ENCODE measurements at regions not wholly inside any gene's neighbourhood (a gene's known extent, or its start where the extent isn't known, plus 50 kb on each side); places are given as distances from the start of the nearest gene placed in this dataset.

GRCh38 chr1:201595381-201595780 is 56.5 kb downstream of the NAV1 start:
- no peak for TF ChIP-seq CTCF (IDR thresholded peaks at IDR 0.05)
- TF ChIP-seq, protein P1, sequence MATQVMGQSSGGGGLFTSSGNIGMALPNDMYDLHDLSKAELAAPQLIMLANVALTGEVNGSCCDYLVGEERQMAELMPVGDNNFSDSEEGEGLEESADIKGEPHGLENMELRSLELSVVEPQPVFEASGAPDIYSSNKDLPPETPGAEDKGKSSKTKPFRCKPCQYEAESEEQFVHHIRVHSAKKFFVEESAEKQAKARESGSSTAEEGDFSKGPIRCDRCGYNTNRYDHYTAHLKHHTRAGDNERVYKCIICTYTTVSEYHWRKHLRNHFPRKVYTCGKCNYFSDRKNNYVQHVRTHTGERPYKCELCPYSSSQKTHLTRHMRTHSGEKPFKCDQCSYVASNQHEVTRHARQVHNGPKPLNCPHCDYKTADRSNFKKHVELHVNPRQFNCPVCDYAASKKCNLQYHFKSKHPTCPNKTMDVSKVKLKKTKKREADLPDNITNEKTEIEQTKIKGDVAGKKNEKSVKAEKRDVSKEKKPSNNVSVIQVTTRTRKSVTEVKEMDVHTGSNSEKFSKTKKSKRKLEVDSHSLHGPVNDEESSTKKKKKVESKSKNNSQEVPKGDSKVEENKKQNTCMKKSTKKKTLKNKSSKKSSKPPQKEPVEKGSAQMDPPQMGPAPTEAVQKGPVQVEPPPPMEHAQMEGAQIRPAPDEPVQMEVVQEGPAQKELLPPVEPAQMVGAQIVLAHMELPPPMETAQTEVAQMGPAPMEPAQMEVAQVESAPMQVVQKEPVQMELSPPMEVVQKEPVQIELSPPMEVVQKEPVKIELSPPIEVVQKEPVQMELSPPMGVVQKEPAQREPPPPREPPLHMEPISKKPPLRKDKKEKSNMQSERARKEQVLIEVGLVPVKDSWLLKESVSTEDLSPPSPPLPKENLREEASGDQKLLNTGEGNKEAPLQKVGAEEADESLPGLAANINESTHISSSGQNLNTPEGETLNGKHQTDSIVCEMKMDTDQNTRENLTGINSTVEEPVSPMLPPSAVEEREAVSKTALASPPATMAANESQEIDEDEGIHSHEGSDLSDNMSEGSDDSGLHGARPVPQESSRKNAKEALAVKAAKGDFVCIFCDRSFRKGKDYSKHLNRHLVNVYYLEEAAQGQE (IDR thresholded peaks at IDR 0.05; ENCODE audit: insufficient read depth in 1 of 2, low read depth in 2 of 2, low read length in 1 of 2), result no peak
- no peak for TF ChIP-seq POLR2AphosphoS5 (IDR thresholded peaks at IDR 0.05; ENCODE audit: low read depth, low read length)
- TF ChIP-seq TCF7L2 (IDR thresholded peaks at IDR 0.05; ENCODE audit: low read depth, low read length), result no peak
- no peak for TF ChIP-seq SIN3A (IDR thresholded peaks at IDR 0.05; ENCODE audit: borderline replicate concordance, insufficient read depth, low read depth, low read length)
- Histone ChIP-seq H3K36me3 (ENCODE audit: control insufficient read depth, insufficient read depth, low read length) (no peaks in the 10 kb centered on the region), H3K4me1 (ENCODE audit: control insufficient read depth, insufficient read depth, low read length) (0 out of 2 replicates have a peak, but pooled peaks cover 10% of the 10 kb centered on the region), H3K4me3 (ENCODE audit: low read depth in 2 of 2, low read length in 2 of 2) (no peak overlapping the region), H3K27ac (ENCODE audit: low read length) (no peak overlapping the region), H3K27me3 (ENCODE audit: control insufficient read depth, insufficient read depth, low read length) (no peaks in the 10 kb centered on the region), H3K9me3 (ENCODE audit: control insufficient read depth, insufficient read depth, low read depth, low read length) (no peaks in the 10 kb centered on the region)
- intact Hi-C loops (cut with micrococcal nuclease; ENCODE audit: unreplicated experiment), result no loop called here
- no peak for ATAC-seq
- DNase-seq (ENCODE audit: low read depth, low spot score), result no peak
- ChIA-PET CTCF (no interaction called here), POLR2A (no interaction called here)
- in situ Hi-C loops (cut with HindIII; ENCODE audit: low pct_unique_long_range_greater_than_20kb, low sequenced_read_pairs), result no loop called here
- BruUV-seq (replicated peaks), result no TSS peak

- H3K27ac ChIP-seq (ENCODE audit: low read length), result no peak overlapping the region
Measured at GRCh38 chr1:201596101-201596868, 57.4 kb downstream of the NAV1 start.

More at GRCh38 chr1:201596101-201596868, 57.4 kb downstream of the NAV1 start:
- Histone ChIP-seq H3K27me3 (ENCODE audit: control insufficient read depth, insufficient read depth, low read length) (no peaks in the 10 kb centered on the region), H3K9me3 (ENCODE audit: control insufficient read depth, insufficient read depth, low read depth, low read length) (no peaks in the 10 kb centered on the region), H3K36me3 (ENCODE audit: control insufficient read depth, insufficient read depth, low read length) (no peaks in the 10 kb centered on the region), H3K4me1 (ENCODE audit: control insufficient read depth, insufficient read depth, low read length) (0 out of 2 replicates have a peak, but pooled peaks cover 10% of the 10 kb centered on the region), H3K4me3 (ENCODE audit: low read depth in 2 of 2, low read length in 2 of 2) (no peak overlapping the region)
- no peak for ATAC-seq
- no TSS peak for BruUV-seq (replicated peaks)
- POLR2A ChIA-PET, result no interaction called here
- intact Hi-C loops (cut with micrococcal nuclease; ENCODE audit: unreplicated experiment) (no loop called here), in situ Hi-C loops (cut with HindIII; ENCODE audit: low pct_unique_long_range_greater_than_20kb, low sequenced_read_pairs) (no loop called here)
- no peak for DNase-seq (ENCODE audit: low read depth, low spot score)
- TF ChIP-seq, protein P1 (IDR thresholded peaks at IDR 0.05; ENCODE audit: insufficient read depth in 1 of 2, low read depth in 2 of 2, low read length in 1 of 2), result no peak
- no peak for TF ChIP-seq TCF7L2 (IDR thresholded peaks at IDR 0.05; ENCODE audit: low read depth, low read length)
- no peak for TF ChIP-seq POLR2AphosphoS5 (IDR thresholded peaks at IDR 0.05; ENCODE audit: low read depth, low read length)
- TF ChIP-seq CTCF (IDR thresholded peaks at IDR 0.05), result no peak
- TF ChIP-seq SIN3A (IDR thresholded peaks at IDR 0.05; ENCODE audit: borderline replicate concordance, insufficient read depth, low read depth, low read length), result no peak
- CTCF ChIA-PET, result no interaction called here
